ENCODE measurements at regions not wholly inside any gene's neighbourhood (a gene's known extent, or its start where the extent isn't known, plus 50 kb on each side); places are given as distances from the start of the nearest gene placed in this dataset.

DNA sequence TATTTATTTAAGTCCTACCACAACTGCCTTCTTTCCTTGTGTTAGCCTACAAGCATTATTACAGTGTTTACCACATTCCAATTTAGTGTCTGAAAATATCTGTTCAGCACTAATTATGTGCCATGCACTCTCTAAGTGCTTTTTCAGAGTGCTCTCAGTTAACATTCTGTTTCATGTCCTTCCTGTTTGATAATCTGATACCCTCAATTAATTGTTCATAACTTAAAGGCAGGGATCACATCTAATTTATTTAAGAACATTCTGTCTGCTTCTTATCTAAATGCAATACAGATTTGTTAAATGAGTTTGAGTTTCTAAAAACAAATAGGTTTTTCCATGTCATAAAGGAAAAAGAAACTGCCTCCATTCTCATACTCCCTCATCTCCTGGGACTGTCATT lies 649.6 kb upstream of the ATXN8OS start:
- Mint-ChIP-seq H3K4me1 (no peaks in the 10 kb centered on the region), H3K4me3 (no peak overlapping the region), H3K27me3 (ENCODE audit: low read depth in 2 of 2) (no peaks in the 10 kb centered on the region), H3K9me3 (peaks cover 11 to 20% of the 10 kb centered on the region in 2 donors), H3K36me3 (peaks cover 22% of the 10 kb centered on the region), H3K27ac (no peak overlapping the region)
- ATAC-seq (no peak), DNase-seq (no peak)
- Histone ChIP-seq H3K27me3 (ENCODE audit: control insufficient read depth, insufficient read depth, low read length) (no peaks in the 10 kb centered on the region), H3K27ac (ENCODE audit: low read length) (no peak overlapping the region), H3K9me3 (ENCODE audit: control insufficient read depth, insufficient read depth, low read length) (peaks cover 4% of the 10 kb centered on the region), H3K4me3 (ENCODE audit: low read length) (no peak overlapping the region), H3K36me3 (ENCODE audit: control insufficient read depth, insufficient read depth, low read length) (no peaks in the 10 kb centered on the region), H3K4me1 (ENCODE audit: control insufficient read depth, insufficient read depth, low read length) (no peaks in the 10 kb centered on the region)
- TF ChIP-seq, protein P1, sequence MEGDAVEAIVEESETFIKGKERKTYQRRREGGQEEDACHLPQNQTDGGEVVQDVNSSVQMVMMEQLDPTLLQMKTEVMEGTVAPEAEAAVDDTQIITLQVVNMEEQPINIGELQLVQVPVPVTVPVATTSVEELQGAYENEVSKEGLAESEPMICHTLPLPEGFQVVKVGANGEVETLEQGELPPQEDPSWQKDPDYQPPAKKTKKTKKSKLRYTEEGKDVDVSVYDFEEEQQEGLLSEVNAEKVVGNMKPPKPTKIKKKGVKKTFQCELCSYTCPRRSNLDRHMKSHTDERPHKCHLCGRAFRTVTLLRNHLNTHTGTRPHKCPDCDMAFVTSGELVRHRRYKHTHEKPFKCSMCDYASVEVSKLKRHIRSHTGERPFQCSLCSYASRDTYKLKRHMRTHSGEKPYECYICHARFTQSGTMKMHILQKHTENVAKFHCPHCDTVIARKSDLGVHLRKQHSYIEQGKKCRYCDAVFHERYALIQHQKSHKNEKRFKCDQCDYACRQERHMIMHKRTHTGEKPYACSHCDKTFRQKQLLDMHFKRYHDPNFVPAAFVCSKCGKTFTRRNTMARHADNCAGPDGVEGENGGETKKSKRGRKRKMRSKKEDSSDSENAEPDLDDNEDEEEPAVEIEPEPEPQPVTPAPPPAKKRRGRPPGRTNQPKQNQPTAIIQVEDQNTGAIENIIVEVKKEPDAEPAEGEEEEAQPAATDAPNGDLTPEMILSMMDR (IDR thresholded peaks at IDR 0.05) = no peak
- intact Hi-C loops (cut with micrococcal nuclease) = no loop called here

DNA sequence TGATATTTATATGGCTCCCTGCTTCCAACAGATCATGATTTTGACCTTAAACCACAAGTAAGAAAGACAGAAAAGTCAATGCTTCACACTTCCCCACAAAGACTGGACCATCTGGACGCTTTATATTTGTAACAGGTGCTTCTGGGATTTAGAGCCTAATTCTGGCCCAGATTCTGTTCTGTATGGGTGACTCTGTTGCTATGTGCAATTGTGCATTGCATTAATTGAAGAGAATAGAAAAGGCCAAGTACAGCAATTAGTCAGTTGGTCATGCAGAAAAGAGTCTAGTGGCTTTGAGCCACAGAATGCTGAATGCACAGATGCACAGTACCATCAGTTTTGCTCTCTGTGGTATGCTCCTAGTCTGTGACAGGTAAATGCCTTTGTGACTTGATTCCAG lies 657.4 kb upstream of the ATXN8OS start:
- Mint-ChIP-seq H3K4me1 (no peaks in the 10 kb centered on the region), H3K27ac (no peak overlapping the region), H3K9me3 (peaks cover 7 to 22% of the 10 kb centered on the region in 2 donors), H3K4me3 (no peak overlapping the region), H3K36me3 (peaks cover 17% of the 10 kb centered on the region), H3K27me3 (ENCODE audit: low read depth in 2 of 2) (no peaks in the 10 kb centered on the region)
- Histone ChIP-seq H3K4me1 (ENCODE audit: control insufficient read depth, insufficient read depth, low read length) (no peaks in the 10 kb centered on the region), H3K36me3 (ENCODE audit: control insufficient read depth, insufficient read depth, low read length) (no peaks in the 10 kb centered on the region), H3K27me3 (ENCODE audit: control insufficient read depth, insufficient read depth, low read length) (no peaks in the 10 kb centered on the region), H3K27ac (ENCODE audit: low read length) (no peak overlapping the region), H3K4me3 (ENCODE audit: low read length) (no peak overlapping the region), H3K9me3 (ENCODE audit: control insufficient read depth, insufficient read depth, low read length) (no peaks in the 10 kb centered on the region)
- intact Hi-C loops (cut with micrococcal nuclease) = no loop called here
- no peak for DNase-seq
- no CpG with 5 or more reads among the region's 1 CpG for WGBS (ENCODE audit: insufficient coverage)
- no peak for ATAC-seq
- TF ChIP-seq, protein P1 (IDR thresholded peaks at IDR 0.05) = no peak

DNA sequence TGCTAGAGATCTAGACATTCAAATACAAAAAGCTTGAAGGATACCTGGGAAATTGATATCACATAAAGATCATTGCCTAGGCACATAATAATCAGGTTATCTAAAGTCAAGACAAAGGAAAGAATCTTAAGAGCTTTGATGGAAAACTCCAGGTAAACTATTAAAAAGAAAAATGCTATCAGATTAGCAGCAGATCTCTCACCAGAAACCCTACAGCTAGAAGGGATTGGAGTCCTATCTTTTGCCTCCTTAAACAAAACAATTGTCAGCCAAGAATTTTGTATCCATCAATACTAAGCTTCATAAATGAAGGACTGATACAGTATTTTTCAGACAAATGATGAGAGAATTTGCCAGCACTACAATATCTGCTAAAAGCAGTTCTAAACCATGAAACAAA lies 682.4 kb upstream of the ATXN8OS start:
- no peaks in the 10 kb centered on the region for H3K27me3 Mint-ChIP-seq (ENCODE audit: low read depth in 2 of 2)
- no peaks in the 10 kb centered on the region for H3K4me1 Mint-ChIP-seq
- H3K27ac ChIP-seq (ENCODE audit: low read length) = no peak overlapping the region
- peaks cover 36% of the 10 kb centered on the region for H3K36me3 Mint-ChIP-seq
- no peaks in the 10 kb centered on the region for H3K4me1 ChIP-seq (ENCODE audit: control insufficient read depth, insufficient read depth, low read length)
- TF ChIP-seq, protein P1 (IDR thresholded peaks at IDR 0.05) = no peak
- H3K9me3 Mint-ChIP-seq = peaks cover 17 to 23% of the 10 kb centered on the region in 2 donors
- H3K4me3 Mint-ChIP-seq = no peak overlapping the region
- H3K27me3 ChIP-seq (ENCODE audit: control insufficient read depth, insufficient read depth, low read length) = no peaks in the 10 kb centered on the region
- ATAC-seq = no peak
- intact Hi-C loops (cut with micrococcal nuclease) = no loop called here
- no peaks in the 10 kb centered on the region for H3K36me3 ChIP-seq (ENCODE audit: control insufficient read depth, insufficient read depth, low read length)
- H3K4me3 ChIP-seq (ENCODE audit: low read length) = no peak overlapping the region
- peaks cover 27% of the 10 kb centered on the region for H3K9me3 ChIP-seq (ENCODE audit: control insufficient read depth, insufficient read depth, low read length)
- no peak overlapping the region for H3K27ac Mint-ChIP-seq
- DNase-seq = no peak

DNA sequence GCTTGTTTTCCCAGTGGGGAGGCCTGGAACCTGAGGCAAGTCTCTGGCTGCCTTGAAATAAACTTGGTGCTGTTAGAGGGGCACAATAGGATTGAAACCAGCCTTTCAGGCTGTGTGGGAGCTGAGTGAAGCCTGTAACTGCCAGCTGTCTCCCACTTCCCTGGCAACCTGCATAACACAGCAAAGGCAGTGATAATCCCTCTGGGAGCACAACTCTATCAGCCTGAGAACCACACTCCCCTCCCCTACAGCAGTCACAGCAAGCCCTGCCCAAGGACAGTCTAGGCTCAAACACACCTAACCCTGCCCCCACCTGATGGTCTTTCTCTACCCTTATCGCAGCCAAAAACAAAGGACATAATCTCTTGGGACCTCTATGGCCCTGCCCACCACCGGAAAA lies 683.8 kb upstream of the ATXN8OS start:
- 79% methylated on average over 2 of the region's 2 CpGs for WGBS (ENCODE audit: insufficient coverage)
- no peak overlapping the region for H3K27ac Mint-ChIP-seq

More for the DNA sequence above, 683.8 kb upstream of the ATXN8OS start:
- Histone ChIP-seq H3K36me3 (ENCODE audit: control insufficient read depth, insufficient read depth, low read length) (no peaks in the 10 kb centered on the region), H3K4me3 (ENCODE audit: low read length) (no peak overlapping the region), H3K27me3 (ENCODE audit: control insufficient read depth, insufficient read depth, low read length) (no peaks in the 10 kb centered on the region), H3K9me3 (ENCODE audit: control insufficient read depth, insufficient read depth, low read length) (peaks cover 35% of the 10 kb centered on the region), H3K4me1 (ENCODE audit: control insufficient read depth, insufficient read depth, low read length) (no peaks in the 10 kb centered on the region), H3K27ac (ENCODE audit: low read length) (no peak overlapping the region)
- Mint-ChIP-seq H3K27me3 (ENCODE audit: low read depth in 2 of 2) (no peaks in the 10 kb centered on the region), H3K36me3 (peaks cover 31% of the 10 kb centered on the region), H3K4me3 (no peak overlapping the region), H3K4me1 (no peaks in the 10 kb centered on the region), H3K9me3 (peaks cover 17 to 21% of the 10 kb centered on the region in 2 donors)
- no peak for DNase-seq
- TF ChIP-seq, protein P1 (IDR thresholded peaks at IDR 0.05) = no peak
- no peak for ATAC-seq
- intact Hi-C loops (cut with micrococcal nuclease) = no loop called here

Data from natural killer cell (primary cell).